Thymus (tissue), 11 donors: ENCODE measurements at regions not wholly inside any gene's neighbourhood (a gene's known extent, or its start where the extent isn't known, plus 50 kb on each side); places are given as distances from the start of the nearest gene placed in this dataset.

ENCODE experiments used
- DNase-seq, 9 donors: peaks; one replicate each; pipeline ENCODE4 v3.0.0-alpha.2; 2013; ENCODE audit warnings: low spot score in 9 of 9, low read depth in 6 of 9, missing footprints in 1 of 9
- H3K27ac ChIP-seq, 2 donors: one replicate each; pipeline ENCODE4 v1.5.1; 2013; ENCODE audit warnings: control low read depth in 1 of 2, low read depth in 1 of 2, low read length in 1 of 2, mild to moderate bottlenecking in 1 of 2, moderate library complexity in 1 of 2
- H3K27me3 ChIP-seq, 2 donors: one replicate each; pipeline ENCODE4 v1.5.1; 2013; ENCODE audit warnings: low read length in 1 of 2; ENCODE audit not compliant: control insufficient read depth in 2 of 2, insufficient read depth in 1 of 2
- H3K36me3 ChIP-seq, 2 donors: one replicate each; pipeline ENCODE4 v1.5.1; 2013; ENCODE audit warnings: low read length in 1 of 2, mild to moderate bottlenecking in 1 of 2, moderate library complexity in 1 of 2; ENCODE audit not compliant: control insufficient read depth in 2 of 2, insufficient read depth in 2 of 2
- H3K4me1 ChIP-seq, 2 donors: one replicate each; pipeline ENCODE4 v1.5.1; 2013; ENCODE audit warnings: low read length in 2 of 2; ENCODE audit not compliant: control insufficient read depth in 2 of 2, insufficient read depth in 2 of 2
- H3K4me3 ChIP-seq, 2 donors: one replicate each; pipeline ENCODE4 v1.5.1; 2013; ENCODE audit warnings: low read length in 2 of 2, control low read depth in 1 of 2, mild to moderate bottlenecking in 1 of 2
- H3K9me3 ChIP-seq, 2 donors: one replicate each; pipeline ENCODE4 v1.5.1; 2013; ENCODE audit warnings: low read length in 1 of 2, mild to moderate bottlenecking in 1 of 2; ENCODE audit not compliant: control insufficient read depth in 2 of 2, insufficient read depth in 1 of 2
- WGBS: extraction: QIAGEN DNeasy Blood & Tissue Kit; methylation state at CpG from one replicate; pipeline ENCODE4 v1.1.7; 2013; 5-methylcytosine and 5-hydroxymethylcytosine counted together
- donor health status: healthy.

DNA sequence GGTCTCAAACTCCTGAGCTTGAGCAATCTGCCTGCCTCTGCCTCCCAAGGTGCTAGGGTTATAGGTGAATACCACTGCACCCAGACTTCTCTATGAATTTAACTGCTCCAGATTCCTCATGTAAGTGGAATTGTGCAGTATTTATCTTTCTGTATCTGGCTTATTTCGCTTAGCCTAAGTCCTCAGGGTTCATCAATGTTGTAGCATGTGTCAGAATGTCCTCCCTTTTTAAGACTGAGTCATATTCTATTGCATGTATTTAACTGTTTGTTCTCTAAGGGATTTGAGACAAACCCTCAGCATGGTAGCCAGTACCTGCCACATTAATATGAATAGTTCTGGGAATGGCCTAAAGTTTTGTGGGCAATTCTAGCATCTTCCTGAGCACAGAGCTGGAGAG lies 53.9 kb upstream of the TUT7 start:
- Histone ChIP-seq H3K9me3 (no peaks in the 10 kb centered on the region), H3K27ac (no peak overlapping the region), H3K27me3 (no peaks in the 10 kb centered on the region), H3K4me3 (no peak overlapping the region), H3K36me3 (no peaks in the 10 kb centered on the region), H3K4me1 (no peaks in the 10 kb centered on the region)
- 92% methylated on average over 1 of the region's 1 CpG for WGBS
- DNase-seq, result no peak

DNA sequence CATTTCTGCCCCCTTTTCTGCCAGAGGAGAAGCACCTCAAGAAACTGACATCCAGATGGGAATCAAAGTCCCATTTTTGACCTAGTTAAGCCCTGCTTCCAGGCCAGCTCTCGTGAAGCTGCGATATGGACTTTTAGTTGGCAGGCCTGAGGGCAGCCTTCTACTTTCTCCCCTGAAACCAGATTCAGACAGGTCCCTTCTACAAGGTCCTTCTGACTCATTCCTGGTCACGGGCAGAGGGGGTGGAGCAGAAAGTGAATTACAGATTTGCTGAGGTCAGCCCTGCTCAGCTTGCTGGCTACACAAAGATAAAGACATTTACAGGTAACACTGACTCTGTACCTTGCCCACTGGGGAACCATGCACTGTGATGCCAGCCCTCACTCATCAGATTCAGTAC lies 52.8 kb upstream of the TUT7 start:
- no peaks in the 10 kb centered on the region for H3K27me3 ChIP-seq
- DNase-seq, result no peak
- H3K27ac ChIP-seq, result peak overlapping the region in 1 of 2 donors; percentile 49
- H3K4me3 ChIP-seq, result no peak overlapping the region
- WGBS, result 95% methylated on average over 3 of the region's 3 CpGs
- H3K9me3 ChIP-seq, result no peaks in the 10 kb centered on the region
- no peaks in the 10 kb centered on the region for H3K36me3 ChIP-seq
- no peaks in the 10 kb centered on the region for H3K4me1 ChIP-seq

DNA sequence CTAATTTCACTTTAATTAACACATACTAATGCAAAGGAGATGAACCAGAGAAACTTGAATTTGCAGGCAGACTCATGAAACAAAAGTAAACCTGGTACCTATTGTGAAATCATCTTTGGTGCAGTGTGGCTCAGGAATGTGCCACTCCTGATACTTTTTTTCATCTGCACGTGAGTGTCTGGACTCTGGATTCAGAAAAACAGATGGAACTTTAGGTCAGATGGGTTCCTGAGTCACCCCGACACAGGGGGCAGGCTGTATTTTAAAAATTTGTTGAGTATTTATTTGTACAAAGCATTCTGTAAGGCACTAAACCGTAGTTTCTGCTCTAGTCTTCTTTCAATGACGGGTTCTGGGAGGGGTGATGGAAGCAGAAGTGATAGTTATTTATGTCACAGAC lies 52.2 kb upstream of the TUT7 start:
- no peaks in the 10 kb centered on the region for H3K9me3 ChIP-seq
- no peaks in the 10 kb centered on the region for H3K36me3 ChIP-seq
- H3K27me3 ChIP-seq, result no peaks in the 10 kb centered on the region
- H3K4me3 ChIP-seq, result no peak overlapping the region
- WGBS, result 88% methylated on average over 4 of the region's 4 CpGs
- no peaks in the 10 kb centered on the region for H3K4me1 ChIP-seq
- no peak overlapping the region for H3K27ac ChIP-seq
- no peak for DNase-seq

DNA sequence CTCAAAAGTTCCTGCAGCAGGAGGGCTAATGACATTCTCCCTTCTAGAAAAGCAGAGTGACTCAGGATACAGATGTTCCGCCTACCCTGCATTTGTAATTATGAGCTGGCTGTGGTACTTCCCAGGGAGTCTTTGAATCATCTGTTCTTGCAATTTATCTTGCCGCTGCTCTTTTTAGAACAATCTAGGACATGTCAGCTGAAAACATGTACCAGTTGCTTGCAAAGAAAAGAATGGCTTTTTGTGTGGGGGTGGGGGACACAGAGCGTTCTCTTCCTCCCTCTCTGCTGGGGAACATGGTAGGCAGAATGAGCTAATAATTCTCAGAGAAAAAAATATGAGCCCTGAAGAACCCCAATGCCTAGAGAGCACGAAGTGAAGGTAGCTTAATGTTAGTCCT lies 51.7 kb upstream of the TUT7 start:
- H3K4me3 ChIP-seq, result no peak overlapping the region
- no peaks in the 10 kb centered on the region for H3K36me3 ChIP-seq
- H3K9me3 ChIP-seq, result no peaks in the 10 kb centered on the region
- peak overlapping the region in 1 of 2 donors; percentile 25 for H3K27ac ChIP-seq
- H3K4me1 ChIP-seq, result no peaks in the 10 kb centered on the region
- 65% methylated on average over 4 of the region's 4 CpGs for WGBS
- DNase-seq, result no peak
- H3K27me3 ChIP-seq, result no peaks in the 10 kb centered on the region

DNA sequence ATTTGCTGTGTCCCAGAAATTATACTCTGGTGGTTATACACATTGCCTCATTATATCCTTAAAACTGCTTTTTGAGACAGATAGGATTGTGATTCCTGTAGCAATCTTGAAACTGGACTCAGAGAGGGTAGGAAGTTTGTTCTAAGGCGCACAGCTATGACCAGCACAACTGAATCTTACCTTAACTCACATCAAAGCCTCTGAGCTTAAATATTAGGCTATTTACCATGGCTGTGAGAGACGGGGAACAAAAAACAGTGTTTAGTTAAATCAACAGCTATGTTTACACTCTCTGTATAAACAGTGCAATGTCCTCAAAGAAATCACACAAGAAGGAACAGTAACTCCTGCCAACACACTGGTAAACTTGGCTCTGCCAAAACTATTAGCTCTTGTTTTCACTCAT lies 50.9 kb upstream of the TUT7 start:
- Histone ChIP-seq H3K27me3 (no peaks in the 10 kb centered on the region), H3K4me3 (no peak overlapping the region), H3K36me3 (no peaks in the 10 kb centered on the region), H3K27ac (no peak overlapping the region), H3K9me3 (no peaks in the 10 kb centered on the region), H3K4me1 (no peaks in the 10 kb centered on the region)
- DNase-seq, result no peak
- WGBS, result 96% methylated on average over 2 of the region's 2 CpGs
